HepG2 (cell line): ENCODE measurements at regions not wholly inside any gene's neighbourhood (a gene's known extent, or its start where the extent isn't known, plus 50 kb on each side); places are given as distances from the start of the nearest gene placed in this dataset.

Experiments
- ADNP ChIP-seq: sonication (generic); formaldehyde crosslinking; IDR thresholded peaks from 2 replicates; pipeline ENCODE4 v1.4.0; 2020; ENCODE audit warnings: missing genetic modification reagents
- CBX5 ChIP-seq: sonication (generic); formaldehyde crosslinking; IDR thresholded peaks from 2 replicates; pipeline ENCODE4 v1.4.0; 2020; ENCODE audit warnings: missing genetic modification reagents, borderline replicate concordance
- EED ChIP-seq: sonication (generic); formaldehyde crosslinking; IDR thresholded peaks from 2 replicates; pipeline ENCODE4 v1.5.0; 2020; ENCODE audit warnings: mild to moderate bottlenecking, missing genetic modification reagents
- HIVEP1 ChIP-seq: sonication (generic); formaldehyde crosslinking; IDR thresholded peaks from 2 replicates; pipeline ENCODE4 v1.4.0; 2020; ENCODE audit warnings: mild to moderate bottlenecking, missing genetic modification reagents
- KDM3A ChIP-seq: IDR thresholded peaks from 2 replicates; pipeline ENCODE4 v1.6.1; 2018; ENCODE audit warnings: low read depth, missing compliant biosample characterization
- MED13 ChIP-seq: sonication (generic); formaldehyde crosslinking; IDR thresholded peaks from 2 replicates; pipeline ENCODE4 v1.5.0; 2020; ENCODE audit warnings: missing genetic modification reagents
- MEIS1 ChIP-seq: sonication (generic); formaldehyde crosslinking; IDR thresholded peaks from 2 replicates; pipeline ENCODE4 v1.9.0; 2021; ENCODE audit warnings: mild to moderate bottlenecking, missing genetic modification reagents, moderate library complexity, borderline replicate concordance
- MXI1 ChIP-seq: IDR thresholded peaks from 3 replicates; pipeline ENCODE4 v1.6.1; 2012; ENCODE audit warnings: low read depth, low read length, inconsistent platforms, borderline replicate concordance
- NAIF1 ChIP-seq: sonication (generic); formaldehyde crosslinking; IDR thresholded peaks from 2 replicates; pipeline ENCODE4 v1.5.0; 2020; ENCODE audit warnings: mild to moderate bottlenecking, missing genetic modification reagents, borderline replicate concordance
- RERE ChIP-seq: IDR thresholded peaks from 2 replicates; pipeline ENCODE4 v1.6.1; 2016; ENCODE audit warnings: low read depth, missing genetic modification reagents, missing compliant biosample characterization
- RXRA ChIP-seq: sonication (generic); formaldehyde crosslinking; IDR thresholded peaks from 2 replicates; pipeline ENCODE4 v1.5.1; 2020; ENCODE audit warnings: missing genetic modification reagents
- SKIL ChIP-seq: sonication (generic); formaldehyde crosslinking; IDR thresholded peaks from 2 replicates; pipeline ENCODE4 v1.8.0; 2022; ENCODE audit warnings: missing genetic modification reagents, mild to moderate bottlenecking, moderate library complexity, borderline replicate concordance
- WIZ ChIP-seq: sonication (generic); formaldehyde crosslinking; IDR thresholded peaks from 2 replicates; pipeline ENCODE4 v1.5.1; 2020; ENCODE audit warnings: mild to moderate bottlenecking, missing genetic modification reagents
- ZEB1 ChIP-seq: IDR thresholded peaks from 2 replicates; pipeline ENCODE4 v1.6.1; 2012; ENCODE audit warnings: mild to moderate bottlenecking, low read depth, inconsistent platforms; ENCODE audit not compliant: insufficient replicate concordance
- ZNF3 ChIP-seq: IDR thresholded peaks from 2 replicates; pipeline ENCODE4 v1.7.0; 2017; ENCODE audit warnings: inconsistent platforms
- ZNF446 ChIP-seq: sonication (generic); formaldehyde crosslinking; IDR thresholded peaks from 2 replicates; pipeline ENCODE4 v1.5.0; 2020; ENCODE audit warnings: mild to moderate bottlenecking, missing genetic modification reagents
- ZNF615 ChIP-seq: sonication (generic); formaldehyde crosslinking; IDR thresholded peaks from 2 replicates; pipeline ENCODE4 v1.5.0; 2020; ENCODE audit warnings: mild to moderate bottlenecking, missing genetic modification reagents, borderline replicate concordance
- TF ChIP-seq, protein P1 (sequence below): sonication (generic); formaldehyde crosslinking; IDR thresholded peaks from 2 replicates; pipeline ENCODE4 v1.5.0; 2020; ENCODE audit warnings: mild to moderate bottlenecking, missing genetic modification reagents
- TF ChIP-seq, protein P2 (sequence below): fragments of 450-650 bp; IDR thresholded peaks from 2 replicates; pipeline ENCODE4 v1.6.1; 2017

DNA sequence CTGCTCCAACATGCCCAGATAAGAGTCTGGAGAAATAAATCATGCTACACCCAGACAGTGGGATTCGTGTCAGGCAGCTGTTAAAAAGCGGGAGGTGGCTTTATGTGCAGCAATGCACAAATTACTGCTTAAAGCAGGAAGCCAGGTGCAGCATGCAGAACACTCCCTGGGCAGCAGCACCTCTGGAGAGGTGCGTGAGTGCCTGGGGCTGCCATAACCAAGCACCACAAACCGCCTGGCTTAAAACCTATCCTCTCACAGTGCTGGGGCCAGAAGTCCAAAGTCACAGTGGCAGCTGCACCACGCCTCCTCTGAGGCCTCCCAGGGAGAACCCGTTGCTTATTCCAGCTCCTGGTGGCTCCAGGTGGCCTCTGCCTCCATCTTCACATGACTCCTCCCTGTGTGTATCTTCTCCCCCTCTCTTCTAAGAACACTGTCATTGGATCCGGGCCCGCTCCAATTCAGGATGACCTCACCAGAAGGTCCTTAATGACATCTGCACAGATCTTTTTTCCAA, 115.6 kb downstream of the SIK1 start (continued):
- TF ChIP-seq RERE (no peak), ADNP (no peak), SKIL (CRISPR knock-in tag) (no peak), MEIS1 (CRISPR knock-in tag) (no peak), MXI1 (no peak), WIZ (CRISPR knock-in tag) (no peak), ZNF615 (CRISPR knock-in tag) (no peak), EED (CRISPR knock-in tag) (no peak), RXRA (CRISPR knock-in tag) (no peak), MED13 (CRISPR knock-in tag) (no peak), ZNF3 (CRISPR knock-in tag) (no peak), KDM3A (0 out of 2 replicates have a peak, but pooled peaks have one; percentile 43), ZEB1 (peak; percentile 62), ZNF446 (no peak), NAIF1 (CRISPR knock-in tag) (no peak), HIVEP1 (no peak), CBX5 (no peak)
- TF ChIP-seq, protein P1, sequence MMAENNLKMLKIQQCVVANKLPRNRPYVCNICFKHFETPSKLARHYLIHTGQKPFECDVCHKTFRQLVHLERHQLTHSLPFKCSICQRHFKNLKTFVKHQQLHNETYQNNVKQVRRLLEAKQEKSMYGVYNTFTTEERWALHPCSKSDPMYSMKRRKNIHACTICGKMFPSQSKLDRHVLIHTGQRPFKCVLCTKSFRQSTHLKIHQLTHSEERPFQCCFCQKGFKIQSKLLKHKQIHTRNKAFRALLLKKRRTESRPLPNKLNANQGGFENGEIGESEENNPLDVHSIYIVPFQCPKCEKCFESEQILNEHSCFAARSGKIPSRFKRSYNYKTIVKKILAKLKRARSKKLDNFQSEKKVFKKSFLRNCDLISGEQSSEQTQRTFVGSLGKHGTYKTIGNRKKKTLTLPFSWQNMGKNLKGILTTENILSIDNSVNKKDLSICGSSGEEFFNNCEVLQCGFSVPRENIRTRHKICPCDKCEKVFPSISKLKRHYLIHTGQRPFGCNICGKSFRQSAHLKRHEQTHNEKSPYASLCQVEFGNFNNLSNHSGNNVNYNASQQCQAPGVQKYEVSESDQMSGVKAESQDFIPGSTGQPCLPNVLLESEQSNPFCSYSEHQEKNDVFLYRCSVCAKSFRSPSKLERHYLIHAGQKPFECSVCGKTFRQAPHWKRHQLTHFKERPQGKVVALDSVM (CRISPR knock-in tag), result no peak; the same call in 1 of the 2 replicates
- TF ChIP-seq, protein P2, sequence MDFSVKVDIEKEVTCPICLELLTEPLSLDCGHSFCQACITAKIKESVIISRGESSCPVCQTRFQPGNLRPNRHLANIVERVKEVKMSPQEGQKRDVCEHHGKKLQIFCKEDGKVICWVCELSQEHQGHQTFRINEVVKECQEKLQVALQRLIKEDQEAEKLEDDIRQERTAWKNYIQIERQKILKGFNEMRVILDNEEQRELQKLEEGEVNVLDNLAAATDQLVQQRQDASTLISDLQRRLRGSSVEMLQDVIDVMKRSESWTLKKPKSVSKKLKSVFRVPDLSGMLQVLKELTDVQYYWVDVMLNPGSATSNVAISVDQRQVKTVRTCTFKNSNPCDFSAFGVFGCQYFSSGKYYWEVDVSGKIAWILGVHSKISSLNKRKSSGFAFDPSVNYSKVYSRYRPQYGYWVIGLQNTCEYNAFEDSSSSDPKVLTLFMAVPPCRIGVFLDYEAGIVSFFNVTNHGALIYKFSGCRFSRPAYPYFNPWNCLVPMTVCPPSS, result no peak
